H9 (cell line): ENCODE measurements at regions not wholly inside any gene's neighbourhood (a gene's known extent, or its start where the extent isn't known, plus 50 kb on each side); places are given as distances from the start of the nearest gene placed in this dataset.

ENCODE experiments used
- DNase-seq: peaks from one replicate; pipeline ENCODE4 v3.0.0-alpha.2; 2017
- H2AFZ ChIP-seq: one replicate; pipeline ENCODE4 v1.6.1; 2013; ENCODE audit warnings: mild to moderate bottlenecking, low read length, control low read depth, moderate library complexity
- H2AK5ac ChIP-seq: 2 replicates; pipeline ENCODE4 v1.6.1; 2013; ENCODE audit warnings: low read length, control low read depth, mixed read lengths; ENCODE audit not compliant: insufficient read length
- H2BK120ac ChIP-seq: one replicate; pipeline ENCODE4 v1.6.1; 2013; ENCODE audit warnings: low read depth, mild to moderate bottlenecking, low read length, control low read depth, inconsistent platforms; ENCODE audit not compliant: poor library complexity, severe bottlenecking
- H2BK12ac ChIP-seq: 2 replicates; pipeline ENCODE4 v1.6.1; 2013; ENCODE audit warnings: low read length, control low read depth, mixed read lengths, low read depth; ENCODE audit not compliant: insufficient read length
- H2BK15ac ChIP-seq: 2 replicates; pipeline ENCODE4 v1.6.1; 2013; ENCODE audit warnings: low read depth, low read length, control low read depth
- H2BK20ac ChIP-seq: one replicate; pipeline ENCODE4 v1.6.1; 2013; ENCODE audit warnings: low read depth, mild to moderate bottlenecking, low read length, control low read depth, inconsistent platforms; ENCODE audit not compliant: poor library complexity, severe bottlenecking
- H2BK5ac ChIP-seq: 2 replicates; pipeline ENCODE4 v1.6.1; 2013; ENCODE audit warnings: low read length, control low read depth, mixed read lengths; ENCODE audit not compliant: insufficient read length
- H3K14ac ChIP-seq: 2 replicates; pipeline ENCODE4 v1.6.1; 2013; ENCODE audit warnings: low read length, control low read depth; ENCODE audit not compliant: insufficient read depth
- H3K18ac ChIP-seq: 2 replicates; pipeline ENCODE4 v1.6.1; 2013; ENCODE audit warnings: low read depth, mild to moderate bottlenecking, mixed read lengths, low read length, control low read depth; ENCODE audit not compliant: insufficient read length
- H3K23ac ChIP-seq: 2 replicates; pipeline ENCODE4 v1.6.1; 2013; ENCODE audit warnings: low read length, control low read depth, mixed read lengths, low read depth; ENCODE audit not compliant: insufficient read length
- H3K23me2 ChIP-seq: 2 replicates; pipeline ENCODE4 v1.6.1; 2013; ENCODE audit warnings: low read depth, mild to moderate bottlenecking, mixed read lengths, low read length, control low read depth; ENCODE audit not compliant: insufficient read length, poor library complexity, severe bottlenecking
- H3K27ac ChIP-seq: 2 replicates; pipeline ENCODE4 v1.5.1; 2013; ENCODE audit warnings: low read length, control low read depth, mixed read lengths, low read depth; ENCODE audit not compliant: insufficient read length
- H3K27me3 ChIP-seq: 2 replicates; pipeline ENCODE4 v1.6.1; 2013; ENCODE audit warnings: low read length, control low read depth, inconsistent platforms; ENCODE audit not compliant: insufficient read depth
- H3K4ac ChIP-seq: 2 replicates; pipeline ENCODE4 v1.6.1; 2013; ENCODE audit warnings: low read depth, mild to moderate bottlenecking, control low read depth, inconsistent platforms, low read length, moderate library complexity
- H3K4me1 ChIP-seq: 2 replicates; pipeline ENCODE4 v1.6.1; 2013; ENCODE audit warnings: low read length, control low read depth, inconsistent platforms; ENCODE audit not compliant: insufficient read depth
- H3K4me2 ChIP-seq: 2 replicates; pipeline ENCODE4 v1.6.1; 2013; ENCODE audit warnings: low read length, control low read depth, mixed read lengths; ENCODE audit not compliant: insufficient read length, insufficient read depth
- H3K56ac ChIP-seq: 2 replicates; pipeline ENCODE4 v1.6.1; 2013; ENCODE audit warnings: low read depth, mild to moderate bottlenecking, mixed read lengths, low read length, control low read depth; ENCODE audit not compliant: insufficient read length
- H3K79me1 ChIP-seq: 2 replicates; pipeline ENCODE4 v1.6.1; 2013; ENCODE audit warnings: low read depth, mild to moderate bottlenecking, moderate library complexity, low read length, control low read depth, inconsistent platforms; ENCODE audit not compliant: insufficient read depth, poor library complexity, severe bottlenecking
- H3K79me2 ChIP-seq: 2 replicates; pipeline ENCODE4 v1.6.1; 2013; ENCODE audit warnings: low read length, control low read depth, inconsistent platforms; ENCODE audit not compliant: insufficient read depth
- H3K9ac ChIP-seq: 2 replicates; pipeline ENCODE4 v1.6.1; 2013; ENCODE audit warnings: low read length, control low read depth, mixed read lengths; ENCODE audit not compliant: insufficient read length; ENCODE audit errors: extremely low read depth
- H3K9me3 ChIP-seq: one replicate; pipeline ENCODE4 v1.6.1; 2013; ENCODE audit warnings: low read depth, low read length, inconsistent platforms; ENCODE audit not compliant: control insufficient read depth
- H3T11ph ChIP-seq: one replicate; pipeline ENCODE4 v1.6.1; 2013; ENCODE audit warnings: mild to moderate bottlenecking, low read length, control low read depth, inconsistent platforms
- H4K20me1 ChIP-seq: one replicate; pipeline ENCODE4 v1.6.1; 2013; ENCODE audit not compliant: control insufficient read depth, insufficient read length, insufficient read depth
- H4K5ac ChIP-seq: 2 replicates; pipeline ENCODE4 v1.6.1; 2013; ENCODE audit warnings: low read depth, mild to moderate bottlenecking, mixed read lengths, low read length, control low read depth; ENCODE audit not compliant: insufficient read length
- H4K8ac ChIP-seq: replicated peaks from 2 replicates; pipeline ENCODE4 v1.6.1; 2013; ENCODE audit warnings: low read length, control low read depth, mixed read lengths, low read depth; ENCODE audit not compliant: insufficient read length
- H4K91ac ChIP-seq: 2 replicates; pipeline ENCODE4 v1.6.1; 2013; ENCODE audit warnings: low read depth, mild to moderate bottlenecking, moderate library complexity, mixed read lengths, low read length, control low read depth; ENCODE audit not compliant: insufficient read length
- H3K27ac Mint-ChIP-seq, 3 experiments: 2 replicates in 2 of 3; 3 replicates in 1 of 3; pipeline ENCODE4 v1.8.0; 2020 to 2021; ENCODE audit warnings: mixed read lengths in 3 of 3, mild to moderate bottlenecking in 1 of 3, moderate library complexity in 1 of 3
- H3K27me3 Mint-ChIP-seq: 2 replicates; pipeline ENCODE4 v1.8.0; 2021; ENCODE audit warnings: low read depth, mild to moderate bottlenecking, moderate library complexity, mixed read lengths
- H3K36me3 Mint-ChIP-seq, 3 experiments: 2 replicates in 2 of 3; 3 replicates in 1 of 3; pipeline ENCODE4 v1.8.0; 2020 to 2021; ENCODE audit warnings: low read depth in 3 of 3, mixed read lengths in 3 of 3; ENCODE audit not compliant: insufficient read depth in 1 of 3
- H3K4me1 Mint-ChIP-seq, 2 experiments: 2 replicates each; pipeline ENCODE4 v1.8.0; 2020; ENCODE audit warnings: mixed read lengths in 2 of 2
- H3K4me3 Mint-ChIP-seq, 2 experiments: 2 replicates in 1 of 2; 3 replicates in 1 of 2; pipeline ENCODE4 v1.8.0; 2020 to 2021; ENCODE audit warnings: mild to moderate bottlenecking in 2 of 2, mixed read lengths in 2 of 2, moderate library complexity in 1 of 2
- H3K9me3 Mint-ChIP-seq, 2 experiments: 2 replicates in 1 of 2; 3 replicates in 1 of 2; pipeline ENCODE4 v1.8.0; 2020; ENCODE audit warnings: mild to moderate bottlenecking in 2 of 2, mixed read lengths in 2 of 2, moderate library complexity in 1 of 2
- WGBS: extraction: QIAGEN DNeasy Blood & Tissue Kit; methylation state at CpG from one replicate; pipeline ENCODE4 v1.1.7; 2013; ENCODE audit warnings: missing lambda C conversion rate, low lambda C conversion rate, mixed read lengths; ENCODE audit not compliant: insufficient read length; ENCODE audit errors: extremely low coverage; 5-methylcytosine and 5-hydroxymethylcytosine counted together
- TF ChIP-seq, protein P1 (sequence below): fragments of 200-600 bp; sonication (generic); conservative IDR thresholded peaks from 3 replicates; pipeline ENCODE4 v1.8.0; 2021; ENCODE audit warnings: antibody characterized with exemption, mild to moderate bottlenecking

- Mint-ChIP-seq H3K27ac (no peak overlapping the region), H3K27me3 (no peaks in the 10 kb centered on the region; the same call in 1 of the 2 replicates), H3K9me3 (peaks cover 11 to 50% of the 10 kb centered on the region in 2 experiments), H3K36me3 (no peaks in the 10 kb centered on the region), H3K4me3 (no peak overlapping the region), H3K4me1 (peaks cover 18 to 19% of the 10 kb centered on the region in 2 experiments)
- Histone ChIP-seq H2BK5ac (no peak overlapping the region), H2BK120ac (no peak overlapping the region), H3K79me2 (no peaks in the 10 kb centered on the region), H3K18ac (no peak overlapping the region), H4K20me1 (no peaks in the 10 kb centered on the region), H4K8ac (no peak overlapping the region), H3K4me2 (no peak overlapping the region), H3K27ac (no peak overlapping the region), H3K27me3 (no peaks in the 10 kb centered on the region), H2BK20ac (no peak overlapping the region), H3T11ph (no peak overlapping the region), H3K14ac (no peak overlapping the region), H3K56ac (no peak overlapping the region), H4K91ac (no peak overlapping the region), H3K79me1 (no peaks in the 10 kb centered on the region), H3K4me1 (no peaks in the 10 kb centered on the region), H3K9ac (no peak overlapping the region), H2AK5ac (no peak overlapping the region), H3K4ac (no peak overlapping the region), H2BK12ac (no peak overlapping the region), H4K5ac (no peak overlapping the region), H3K23ac (no peak overlapping the region), H2AFZ (no peak overlapping the region), H3K9me3 (peaks cover 23% of the 10 kb centered on the region), H3K23me2 (no peaks in the 10 kb centered on the region), H2BK15ac (no peak overlapping the region)
- no CpG with 5 or more reads among the region's 3 CpGs for WGBS
- no peak for DNase-seq
- TF ChIP-seq, protein P1, sequence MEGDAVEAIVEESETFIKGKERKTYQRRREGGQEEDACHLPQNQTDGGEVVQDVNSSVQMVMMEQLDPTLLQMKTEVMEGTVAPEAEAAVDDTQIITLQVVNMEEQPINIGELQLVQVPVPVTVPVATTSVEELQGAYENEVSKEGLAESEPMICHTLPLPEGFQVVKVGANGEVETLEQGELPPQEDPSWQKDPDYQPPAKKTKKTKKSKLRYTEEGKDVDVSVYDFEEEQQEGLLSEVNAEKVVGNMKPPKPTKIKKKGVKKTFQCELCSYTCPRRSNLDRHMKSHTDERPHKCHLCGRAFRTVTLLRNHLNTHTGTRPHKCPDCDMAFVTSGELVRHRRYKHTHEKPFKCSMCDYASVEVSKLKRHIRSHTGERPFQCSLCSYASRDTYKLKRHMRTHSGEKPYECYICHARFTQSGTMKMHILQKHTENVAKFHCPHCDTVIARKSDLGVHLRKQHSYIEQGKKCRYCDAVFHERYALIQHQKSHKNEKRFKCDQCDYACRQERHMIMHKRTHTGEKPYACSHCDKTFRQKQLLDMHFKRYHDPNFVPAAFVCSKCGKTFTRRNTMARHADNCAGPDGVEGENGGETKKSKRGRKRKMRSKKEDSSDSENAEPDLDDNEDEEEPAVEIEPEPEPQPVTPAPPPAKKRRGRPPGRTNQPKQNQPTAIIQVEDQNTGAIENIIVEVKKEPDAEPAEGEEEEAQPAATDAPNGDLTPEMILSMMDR = no peak
Measured at GRCh38 chrX:118182681-118183080, 66.1 kb upstream of the KLHL13 start.
